GM12878 (cell line): ENCODE measurements at regions not wholly inside any gene's neighbourhood (a gene's known extent, or its start where the extent isn't known, plus 50 kb on each side); places are given as distances from the start of the nearest gene placed in this dataset.

Experiments
- ATAC-seq: fragments of 200-7000 bp; cut with Tn5 transposase; 3 replicates; pipeline ENCODE4 v1.9.1; 2020; ENCODE audit warnings: mild to moderate bottlenecking, moderate library complexity
- BruUV-seq: library from RNA; stranded (reverse); fragments of 400-500 nt; replicated peaks from 2 replicates; lab custom pipeline; 2021; lab: Mats Ljungman, UMichigan
- CTCF ChIA-PET: fragments of 300-600 bp; sonication (Branson Sonifier 250); formaldehyde crosslinking; extraction: SDS; loops from one replicate; lab custom pipeline; 2021; ENCODE audit warnings: inconsistent platforms; lab: Yijun Ruan, JAX
- POLR2A ChIA-PET: fragments of 350-600 bp; formaldehyde crosslinking; extraction: SDS; loops from one replicate; lab custom pipeline; 2021; ENCODE audit warnings: inconsistent platforms; lab: Charles Lee
- RAD21 ChIA-PET: fragments of 300-600 bp; sonication (Branson Sonifier 250); formaldehyde crosslinking; loops from one replicate; lab custom pipeline; 2023; ENCODE audit warnings: antibody characterized with exemption; ENCODE audit not compliant: unreplicated experiment; lab: Charles Lee
- SMC1A ChIA-PET: fragments of 300-600 bp; sonication (Branson Sonifier 250); formaldehyde crosslinking; loops from one replicate; lab custom pipeline; 2023; ENCODE audit not compliant: unreplicated experiment, uncharacterized antibody; lab: Charles Lee
- DNase-seq: peaks from one replicate; pipeline ENCODE4 v3.0.0-alpha.2; 2011; ENCODE audit warnings: low read depth, low spot score
- FAIRE-seq: peaks from 3 replicates; lab custom pipeline; 2011; peaks lifted over from hg19 to GRCh38; lab: Jason Lieb, UNC
- H2AFZ ChIP-seq: 2 replicates; pipeline ENCODE4 v1.6.0; 2011; ENCODE audit warnings: low read depth, low read length, control low read depth; ENCODE audit not compliant: control insufficient read depth
- H3K27ac ChIP-seq: 2 replicates; pipeline ENCODE4 v1.5.1; 2011; ENCODE audit warnings: control low read depth; ENCODE audit not compliant: control insufficient read depth, insufficient read depth
- H3K27me3 ChIP-seq, 2 experiments: replicated peaks in 1 of 2; 2 replicates each; pipeline versions ENCODE4 v1.6.0 to v1.6.1; 2011; ENCODE audit warnings: low read length in 1 of 2; ENCODE audit not compliant: control insufficient read depth in 2 of 2, insufficient read depth in 2 of 2
- H3K36me3 ChIP-seq, 2 experiments: 2 replicates each; pipeline ENCODE4 v1.5.1; 2011; ENCODE audit warnings: low read length in 1 of 2; ENCODE audit not compliant: control insufficient read depth in 2 of 2, insufficient read depth in 2 of 2
- H3K4me1 ChIP-seq: 2 replicates; pipeline ENCODE4 v1.6.1; 2011; ENCODE audit warnings: mild to moderate bottlenecking, low read length, moderate library complexity, mixed read lengths; ENCODE audit not compliant: control insufficient read depth, insufficient read depth
- H3K4me2 ChIP-seq: 2 replicates; pipeline ENCODE4 v1.6.0; 2011; ENCODE audit warnings: control low read depth; ENCODE audit not compliant: control insufficient read depth, insufficient read depth
- H3K4me3 ChIP-seq: fragments of 200-600 bp; sonication (generic); 2 replicates; pipeline ENCODE4 v1.5.1; 2016
- H3K79me2 ChIP-seq: 2 replicates; pipeline ENCODE4 v1.6.0; 2011; ENCODE audit warnings: low read length; ENCODE audit not compliant: control insufficient read depth, insufficient read depth
- H3K9ac ChIP-seq: 2 replicates; pipeline ENCODE4 v1.8.0; 2011; ENCODE audit warnings: low read length, control low read depth, mixed read lengths; ENCODE audit not compliant: control insufficient read depth, insufficient read depth
- H3K9me3 ChIP-seq: replicated peaks from 3 replicates; pipeline ENCODE4 v1.5.1; 2011; ENCODE audit warnings: mild to moderate bottlenecking, low read length; ENCODE audit not compliant: control insufficient read depth, insufficient read depth
- H4K20me1 ChIP-seq: 2 replicates; pipeline ENCODE4 v1.6.0; 2011; ENCODE audit not compliant: control insufficient read depth, insufficient read depth
- BHLHE40 ChIP-seq, 2 experiments: fragments of 450-650 bp in 1 of 2; IDR thresholded peaks; 2 replicates each; pipeline ENCODE4 v1.6.1; 2011 to 2017; ENCODE audit warnings: low read depth in 2 of 2, borderline replicate concordance in 1 of 2, improper control_type of control experiment in 1 of 2, low read length in 1 of 2, mild to moderate bottlenecking in 1 of 2
- CREM ChIP-seq: IDR thresholded peaks from 2 replicates; pipeline ENCODE4 v1.6.1; 2014; ENCODE audit warnings: antibody characterized with exemption, low read depth
- CTCF ChIP-seq, 3 experiments: IDR thresholded peaks in 2 of 3; conservative IDR thresholded peaks in 1 of 3; 2 replicates each; pipeline ENCODE4 v1.5.1; 2011; ENCODE audit warnings: low read depth in 3 of 3, low read length in 3 of 3, mild to moderate bottlenecking in 3 of 3, control low read depth in 2 of 3, moderate library complexity in 2 of 3, inconsistent platforms in 1 of 3, mixed read lengths in 1 of 3; ENCODE audit not compliant: control insufficient read depth in 2 of 3, insufficient read depth in 1 of 3; ENCODE audit errors: extremely low read depth in 1 of 3
- HDAC2 ChIP-seq: fragments of 200-600 bp; sonication (generic); IDR thresholded peaks from 2 replicates; pipeline ENCODE4 v1.6.1; 2017
- IKZF2 ChIP-seq, 2 experiments: fragments of 450-650 bp; IDR thresholded peaks; 2 replicates each; pipeline ENCODE4 v1.6.1; 2017; ENCODE audit warnings: mild to moderate bottlenecking in 2 of 2, moderate library complexity in 2 of 2
- JUND ChIP-seq: IDR thresholded peaks from 2 replicates; pipeline ENCODE4 v1.6.1; 2012; ENCODE audit warnings: low read depth, mild to moderate bottlenecking, low read length, improper control_type of control experiment, moderate library complexity
- KAT2A ChIP-seq: conservative IDR thresholded peaks from 2 replicates; pipeline ENCODE4 v1.6.1; 2011; ENCODE audit warnings: low read depth, low read length; ENCODE audit not compliant: control insufficient read depth
- NFXL1 ChIP-seq: fragments of 450-650 bp; IDR thresholded peaks from 2 replicates; pipeline ENCODE4 v1.6.1; 2017; ENCODE audit warnings: antibody characterized with exemption, mild to moderate bottlenecking, borderline replicate concordance
- RUNX3 ChIP-seq: IDR thresholded peaks from 2 replicates; pipeline ENCODE4 v1.6.1; 2012; ENCODE audit warnings: low read length, inconsistent platforms
- TCF3 ChIP-seq: IDR thresholded peaks from 2 replicates; pipeline ENCODE4 v1.6.1; 2012; ENCODE audit warnings: low read depth, mild to moderate bottlenecking, low read length, borderline replicate concordance; ENCODE audit not compliant: insufficient read depth
- WGBS: methylation state at CpG from one replicate; pipeline ENCODE4 v1.1.6; 2016; ENCODE audit warnings: low lambda C conversion rate; ENCODE audit not compliant: insufficient replicate concordance, insufficient coverage; ENCODE audit errors: missing lambda C conversion rate; 5-methylcytosine and 5-hydroxymethylcytosine counted together
- in situ Hi-C: fragments of 300-500 bp; cut with MboI; formaldehyde crosslinking; loops from 9 replicates; pipeline ENCODE4 v1.14.3; 2018; ENCODE audit warnings: mixed read lengths
- intact Hi-C: fragments of 100-400 bp; cut with micrococcal nuclease; formaldehyde crosslinking; loops from one replicate; pipeline ENCODE4 v1.14.2; 2022; ENCODE audit not compliant: unreplicated experiment
- TF ChIP-seq, protein P1 (sequence below): fragments of 450-650 bp; conservative IDR thresholded peaks from 2 replicates; pipeline ENCODE4 v1.6.1; 2017; ENCODE audit warnings: mild to moderate bottlenecking, moderate library complexity
- TF ChIP-seq, protein P2 (sequence below): fragments of 450-650 bp; IDR thresholded peaks from 2 replicates; pipeline ENCODE4 v1.6.1; 2016; ENCODE audit warnings: mild to moderate bottlenecking
- TF ChIP-seq, protein P3 (sequence below): fragments of 450-650 bp; IDR thresholded peaks from 2 replicates; pipeline ENCODE4 v1.6.1; 2018; ENCODE audit warnings: borderline replicate concordance, mild to moderate bottlenecking; ENCODE audit not compliant: partially characterized antibody

- TF ChIP-seq, protein P1, sequence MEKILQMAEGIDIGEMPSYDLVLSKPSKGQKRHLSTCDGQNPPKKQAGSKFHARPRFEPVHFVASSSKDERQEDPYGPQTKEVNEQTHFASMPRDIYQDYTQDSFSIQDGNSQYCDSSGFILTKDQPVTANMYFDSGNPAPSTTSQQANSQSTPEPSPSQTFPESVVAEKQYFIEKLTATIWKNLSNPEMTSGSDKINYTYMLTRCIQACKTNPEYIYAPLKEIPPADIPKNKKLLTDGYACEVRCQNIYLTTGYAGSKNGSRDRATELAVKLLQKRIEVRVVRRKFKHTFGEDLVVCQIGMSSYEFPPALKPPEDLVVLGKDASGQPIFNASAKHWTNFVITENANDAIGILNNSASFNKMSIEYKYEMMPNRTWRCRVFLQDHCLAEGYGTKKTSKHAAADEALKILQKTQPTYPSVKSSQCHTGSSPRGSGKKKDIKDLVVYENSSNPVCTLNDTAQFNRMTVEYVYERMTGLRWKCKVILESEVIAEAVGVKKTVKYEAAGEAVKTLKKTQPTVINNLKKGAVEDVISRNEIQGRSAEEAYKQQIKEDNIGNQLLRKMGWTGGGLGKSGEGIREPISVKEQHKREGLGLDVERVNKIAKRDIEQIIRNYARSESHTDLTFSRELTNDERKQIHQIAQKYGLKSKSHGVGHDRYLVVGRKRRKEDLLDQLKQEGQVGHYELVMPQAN = no peak
- TF ChIP-seq HDAC2 = no peak
- no peak for TF ChIP-seq TCF3
- TF ChIP-seq, protein P2, sequence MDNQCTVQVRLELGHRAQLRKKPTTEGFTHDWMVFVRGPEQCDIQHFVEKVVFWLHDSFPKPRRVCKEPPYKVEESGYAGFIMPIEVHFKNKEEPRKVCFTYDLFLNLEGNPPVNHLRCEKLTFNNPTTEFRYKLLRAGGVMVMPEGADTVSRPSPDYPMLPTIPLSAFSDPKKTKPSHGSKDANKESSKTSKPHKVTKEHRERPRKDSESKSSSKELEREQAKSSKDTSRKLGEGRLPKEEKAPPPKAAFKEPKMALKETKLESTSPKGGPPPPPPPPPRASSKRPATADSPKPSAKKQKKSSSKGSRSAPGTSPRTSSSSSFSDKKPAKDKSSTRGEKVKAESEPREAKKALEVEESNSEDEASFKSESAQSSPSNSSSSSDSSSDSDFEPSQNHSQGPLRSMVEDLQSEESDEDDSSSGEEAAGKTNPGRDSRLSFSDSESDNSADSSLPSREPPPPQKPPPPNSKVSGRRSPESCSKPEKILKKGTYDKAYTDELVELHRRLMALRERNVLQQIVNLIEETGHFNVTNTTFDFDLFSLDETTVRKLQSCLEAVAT = no peak
- no peak for TF ChIP-seq CTCF (IDR thresholded peaks at IDR 0.05 in 2 of 3, conservative IDR thresholded peaks at IDR 0.05 in 1 of 3; ENCODE audit: control insufficient read depth in 2 of 3, extremely low read depth in 1 of 3, insufficient read depth in 1 of 3, low read depth in 3 of 3, low read length in 3 of 3)
- no peak for TF ChIP-seq RUNX3
- no peak for TF ChIP-seq NFXL1
- no peak for TF ChIP-seq KAT2A
- TF ChIP-seq JUND = no peak
- TF ChIP-seq BHLHE40 (IDR thresholded peaks at IDR 0.05; ENCODE audit: borderline replicate concordance in 1 of 2, low read depth in 2 of 2, low read length in 1 of 2) = no peak
- TF ChIP-seq CREM = no peak
- TF ChIP-seq, protein P3, sequence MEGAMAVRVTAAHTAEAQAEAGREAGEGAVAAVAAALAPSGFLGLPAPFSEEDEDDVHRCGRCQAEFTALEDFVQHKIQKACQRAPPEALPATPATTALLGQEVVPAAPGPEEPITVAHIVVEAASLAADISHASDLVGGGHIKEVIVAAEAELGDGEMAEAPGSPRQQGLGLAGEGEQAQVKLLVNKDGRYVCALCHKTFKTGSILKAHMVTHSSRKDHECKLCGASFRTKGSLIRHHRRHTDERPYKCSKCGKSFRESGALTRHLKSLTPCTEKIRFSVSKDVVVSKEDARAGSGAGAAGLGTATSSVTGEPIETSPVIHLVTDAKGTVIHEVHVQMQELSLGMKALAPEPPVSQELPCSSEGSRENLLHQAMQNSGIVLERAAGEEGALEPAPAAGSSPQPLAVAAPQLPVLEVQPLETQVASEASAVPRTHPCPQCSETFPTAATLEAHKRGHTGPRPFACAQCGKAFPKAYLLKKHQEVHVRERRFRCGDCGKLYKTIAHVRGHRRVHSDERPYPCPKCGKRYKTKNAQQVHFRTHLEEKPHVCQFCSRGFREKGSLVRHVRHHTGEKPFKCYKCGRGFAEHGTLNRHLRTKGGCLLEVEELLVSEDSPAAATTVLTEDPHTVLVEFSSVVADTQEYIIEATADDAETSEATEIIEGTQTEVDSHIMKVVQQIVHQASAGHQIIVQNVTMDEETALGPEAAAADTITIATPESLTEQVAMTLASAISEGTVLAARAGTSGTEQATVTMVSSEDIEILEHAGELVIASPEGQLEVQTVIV = no peak
- no peak for TF ChIP-seq IKZF2 (IDR thresholded peaks at IDR 0.05)
- Histone ChIP-seq H3K27ac (no peak overlapping the region), H3K4me2 (no peak overlapping the region), H3K4me3 (no peak overlapping the region), H2AFZ (no peak overlapping the region), H3K4me1 (no peaks in the 10 kb centered on the region), H3K79me2 (no peaks in the 10 kb centered on the region), H3K9ac (no peak overlapping the region), H3K9me3 (no peaks in the 10 kb centered on the region; the same call in 2 of the 3 replicates), H3K27me3 (no peaks in the 10 kb centered on the region), H4K20me1 (no peaks in the 10 kb centered on the region), H3K36me3 (no peaks in the 10 kb centered on the region)
- 25% methylated on average over 8 of the region's 8 CpGs for WGBS
- DNase-seq (no peak), ATAC-seq (no peak), FAIRE-seq (no peak)
- in situ Hi-C loops (no loop called here), intact Hi-C loops (no loop called here)
- ChIA-PET CTCF (no interaction called here), RAD21 (no interaction called here), SMC1A (no interaction called here), POLR2A (interaction anchor here (0.6 to 0.7 kb wide), 3 partner anchors 19 to 1152 kb away, joined by 3 to 5 read pairs (median 4); no protein-coding TSS in a partner anchor)
- BruUV-seq = no TSS peak
Observed at GRCh38 chr5:17067657-17068392, 131.7 kb upstream of the MYO10 start.
